OCI-LY3 (cell line): ENCODE measurements at regions not wholly inside any gene's neighbourhood (a gene's known extent, or its start where the extent isn't known, plus 50 kb on each side); places are given as distances from the start of the nearest gene placed in this dataset.

ENCODE experiments used
- EZH2phosphoT487 ChIP-seq: fragments of 200-600 bp; shearing (Covaris generic); IDR thresholded peaks from 2 replicates; pipeline ENCODE4 v1.6.1; 2018; ENCODE audit warnings: antibody characterized with exemption, mixed run types, low read depth
- TF ChIP-seq, protein P1 (sequence below): fragments of 200-600, 300-600 bp; sonication (generic); IDR thresholded peaks from 2 replicates; pipeline ENCODE4 v1.5.1; 2014; ENCODE audit warnings: antibody characterized with exemption, low read length, low read depth

DNA sequence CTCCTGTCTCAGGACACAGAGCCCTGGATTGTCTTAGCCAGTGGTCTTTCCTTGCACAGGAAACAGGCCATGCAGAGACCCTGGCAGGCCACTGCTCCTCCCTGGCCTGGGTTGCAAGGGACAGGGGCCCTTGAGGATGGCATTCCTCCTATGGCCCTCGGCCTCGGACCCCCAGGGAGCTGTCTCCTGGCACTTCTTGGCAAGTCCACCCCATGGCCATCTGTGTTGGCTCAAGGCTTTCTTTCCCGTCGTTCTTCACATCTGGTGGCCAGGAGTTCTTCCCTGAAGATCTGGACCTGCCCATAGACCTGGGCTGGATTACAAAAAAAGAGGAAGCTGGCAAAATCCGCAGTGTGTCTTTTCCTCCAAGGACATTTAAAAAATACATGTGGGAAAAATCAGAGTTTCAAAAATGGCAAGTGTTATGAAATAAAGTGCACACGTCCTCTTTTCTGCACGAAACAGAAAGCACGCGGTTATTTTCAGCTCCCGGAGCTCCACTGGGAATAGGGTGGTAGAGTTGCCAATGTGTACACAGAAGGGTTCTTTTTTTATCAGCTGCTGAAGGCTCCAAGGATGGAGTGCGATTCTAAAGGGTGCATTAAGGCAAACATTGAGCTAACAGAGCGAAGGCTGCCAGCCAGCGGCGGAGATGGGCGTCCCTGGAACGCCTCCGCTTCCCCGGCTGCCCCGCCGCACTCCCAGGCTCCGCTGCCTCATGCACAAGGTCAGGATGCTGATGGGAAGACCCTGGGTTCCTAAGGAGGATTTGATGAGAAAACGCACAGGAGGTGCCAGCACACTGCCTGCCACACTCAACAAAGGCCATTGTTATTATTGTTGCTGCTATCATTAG is 62.8 kb upstream of the FAM20C start:
- TF ChIP-seq, protein P1, sequence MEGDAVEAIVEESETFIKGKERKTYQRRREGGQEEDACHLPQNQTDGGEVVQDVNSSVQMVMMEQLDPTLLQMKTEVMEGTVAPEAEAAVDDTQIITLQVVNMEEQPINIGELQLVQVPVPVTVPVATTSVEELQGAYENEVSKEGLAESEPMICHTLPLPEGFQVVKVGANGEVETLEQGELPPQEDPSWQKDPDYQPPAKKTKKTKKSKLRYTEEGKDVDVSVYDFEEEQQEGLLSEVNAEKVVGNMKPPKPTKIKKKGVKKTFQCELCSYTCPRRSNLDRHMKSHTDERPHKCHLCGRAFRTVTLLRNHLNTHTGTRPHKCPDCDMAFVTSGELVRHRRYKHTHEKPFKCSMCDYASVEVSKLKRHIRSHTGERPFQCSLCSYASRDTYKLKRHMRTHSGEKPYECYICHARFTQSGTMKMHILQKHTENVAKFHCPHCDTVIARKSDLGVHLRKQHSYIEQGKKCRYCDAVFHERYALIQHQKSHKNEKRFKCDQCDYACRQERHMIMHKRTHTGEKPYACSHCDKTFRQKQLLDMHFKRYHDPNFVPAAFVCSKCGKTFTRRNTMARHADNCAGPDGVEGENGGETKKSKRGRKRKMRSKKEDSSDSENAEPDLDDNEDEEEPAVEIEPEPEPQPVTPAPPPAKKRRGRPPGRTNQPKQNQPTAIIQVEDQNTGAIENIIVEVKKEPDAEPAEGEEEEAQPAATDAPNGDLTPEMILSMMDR: no peak
- TF ChIP-seq EZH2phosphoT487: no peak
